Left forelimb (tissue), 1 donor: ENCODE measurements at regions not wholly inside any gene's neighbourhood (a gene's known extent, or its start where the extent isn't known, plus 50 kb on each side); places are given as distances from the start of the nearest gene placed in this dataset.

Source experiments
- DNase-seq: peaks from one replicate; pipeline ENCODE4 v3.0.0-alpha.2; 2018; ENCODE audit warnings: low spot score

- DNase-seq: no peak
Observed at GRCh38 chr14:53355581-53356112, 202.5 kb upstream of the DDHD1 start.

- no peak for DNase-seq
Observed at GRCh38 chr14:53354336-53354735, 201.2 kb upstream of the DDHD1 start.

GRCh38 chr14:53350866-53351265 lies 197.7 kb upstream of the DDHD1 start:
- no peak for DNase-seq

DNA sequence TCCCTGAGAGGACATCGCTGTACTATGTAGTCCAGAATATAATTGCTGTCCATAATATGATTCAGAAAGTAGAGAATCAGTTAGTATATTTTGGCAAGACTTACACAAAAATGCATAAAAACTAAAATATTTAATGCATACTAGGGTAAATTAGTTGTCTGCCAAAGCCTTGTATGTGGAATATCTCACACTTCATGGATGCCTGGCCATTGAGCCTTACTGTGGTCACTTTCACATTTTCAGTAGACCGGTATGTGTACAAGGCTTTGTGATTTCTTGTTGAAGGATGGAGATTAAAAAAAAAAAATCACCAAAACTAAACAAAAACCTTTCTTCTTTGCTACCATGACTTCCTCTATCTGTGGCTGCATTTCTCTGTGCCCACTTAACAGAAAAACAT lies 197.3 kb upstream of the DDHD1 start:
- no peak for DNase-seq

DNA sequence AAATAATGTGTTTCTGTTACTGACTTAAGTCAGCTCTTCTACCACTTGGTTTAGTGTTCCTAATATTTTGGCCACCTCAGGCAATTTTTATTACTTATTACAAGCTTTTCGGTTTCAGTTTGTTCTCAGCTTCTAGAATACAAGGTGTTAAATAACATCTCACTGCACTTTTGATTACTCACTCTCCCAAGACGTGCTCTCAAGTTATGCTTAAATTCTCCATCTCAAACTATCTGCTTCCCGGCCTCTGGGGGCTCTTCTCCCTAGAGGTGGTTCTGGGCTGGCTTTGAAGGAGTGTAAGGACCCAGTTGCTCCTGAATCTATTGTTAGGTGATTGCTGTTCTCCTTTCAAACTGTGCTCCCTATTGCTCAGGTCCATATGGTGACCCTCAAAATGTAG lies 193.9 kb upstream of the DDHD1 start:
- no peak for DNase-seq

DNA sequence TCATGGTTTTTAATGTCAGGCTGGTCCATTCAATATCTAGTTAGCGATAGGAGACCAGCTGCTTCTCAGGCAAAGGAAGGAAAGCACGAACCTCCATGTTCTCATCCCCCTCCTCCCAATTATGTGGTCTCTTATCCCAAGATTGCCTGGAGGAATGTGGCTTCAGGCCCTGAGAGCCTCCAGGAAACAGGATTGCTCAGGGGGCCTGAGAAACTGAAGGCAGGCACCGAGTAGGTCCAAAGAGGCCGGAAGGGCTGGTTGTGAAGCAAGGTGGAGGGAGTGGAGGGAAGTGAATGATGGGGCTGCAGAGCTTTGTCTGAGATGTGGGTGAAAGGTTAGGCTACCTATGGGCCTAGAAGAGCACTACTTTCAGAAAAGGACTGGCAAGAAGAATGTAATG lies 188.2 kb upstream of the DDHD1 start:
- DNase-seq: no peak

DNA sequence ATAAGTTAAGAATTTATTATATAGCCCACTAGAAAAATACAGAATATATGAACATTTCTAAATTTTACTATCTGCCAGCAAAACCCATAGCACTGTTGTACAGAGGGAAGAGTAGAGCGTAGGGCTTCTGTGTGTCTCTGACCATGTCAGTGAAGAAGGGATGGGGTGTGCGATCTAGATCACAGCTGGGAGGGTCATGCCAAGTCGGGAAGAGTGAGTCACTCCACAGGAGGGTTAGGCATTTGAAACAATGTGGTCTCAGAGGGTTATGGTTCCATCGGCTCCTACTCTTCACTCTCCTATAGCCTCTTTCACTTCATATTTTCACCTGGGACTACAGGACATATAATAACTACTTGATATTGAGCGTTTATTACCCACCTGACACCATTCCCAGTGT lies 185.1 kb upstream of the DDHD1 start:
- DNase-seq: no peak

DNA sequence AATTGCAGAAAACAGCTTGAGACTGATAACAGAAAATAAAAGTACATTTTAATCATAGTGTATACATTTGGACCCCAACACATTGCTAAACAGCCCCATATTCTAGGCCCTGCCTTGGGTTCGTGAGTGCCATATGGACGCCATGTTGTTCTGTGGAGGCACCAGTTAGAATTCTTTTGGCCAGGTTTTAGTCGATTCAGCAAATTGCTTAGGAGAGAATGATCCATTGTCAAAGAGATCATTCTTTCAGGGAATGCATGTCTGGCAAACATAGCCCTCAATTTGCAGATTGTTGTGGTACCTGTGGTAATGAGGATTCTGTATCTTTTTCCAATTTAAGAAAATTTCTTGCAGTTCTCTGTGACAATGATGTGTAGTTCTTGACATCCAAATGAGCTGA lies 183.6 kb upstream of the DDHD1 start:
- DNase-seq: no peak

DNA sequence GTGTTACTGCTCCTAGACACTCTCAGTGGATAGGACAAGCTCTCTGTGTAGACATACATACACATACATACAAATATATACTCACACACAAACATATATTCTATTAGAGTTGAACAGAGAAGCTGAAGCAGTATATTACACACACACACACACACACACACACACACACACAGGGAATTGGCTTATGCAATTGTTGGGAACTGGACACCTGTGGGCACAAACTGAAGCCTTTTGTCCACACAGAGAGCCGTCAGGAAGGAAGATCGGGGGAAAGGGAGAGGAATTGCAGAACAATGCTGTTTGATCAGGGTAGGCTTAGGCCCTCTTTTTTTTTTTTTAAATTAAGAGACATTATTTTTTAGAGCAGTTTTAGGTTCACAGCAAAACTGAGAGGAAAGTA lies 180.7 kb upstream of the DDHD1 start:
- DNase-seq: no peak

DNA sequence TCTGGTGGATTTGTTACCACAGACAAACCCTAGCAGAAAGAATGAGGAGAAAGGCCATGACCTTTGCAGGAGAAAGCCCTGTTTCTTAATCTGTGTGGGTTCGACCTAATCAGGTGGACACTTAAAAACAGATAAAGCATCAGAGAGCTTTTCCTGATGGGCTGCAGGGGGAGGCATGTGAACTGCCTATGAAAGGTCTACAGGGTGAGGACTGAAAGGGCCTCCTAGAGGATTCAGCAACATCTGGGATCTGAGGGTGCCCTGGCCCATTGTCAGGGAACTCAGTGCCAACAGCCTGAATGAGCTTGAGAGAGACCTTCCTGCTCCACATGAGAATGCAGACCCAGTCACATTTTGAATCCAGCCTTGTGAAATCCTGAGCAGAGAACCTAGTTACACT lies 178.8 kb upstream of the DDHD1 start:
- DNase-seq: no peak

DNA sequence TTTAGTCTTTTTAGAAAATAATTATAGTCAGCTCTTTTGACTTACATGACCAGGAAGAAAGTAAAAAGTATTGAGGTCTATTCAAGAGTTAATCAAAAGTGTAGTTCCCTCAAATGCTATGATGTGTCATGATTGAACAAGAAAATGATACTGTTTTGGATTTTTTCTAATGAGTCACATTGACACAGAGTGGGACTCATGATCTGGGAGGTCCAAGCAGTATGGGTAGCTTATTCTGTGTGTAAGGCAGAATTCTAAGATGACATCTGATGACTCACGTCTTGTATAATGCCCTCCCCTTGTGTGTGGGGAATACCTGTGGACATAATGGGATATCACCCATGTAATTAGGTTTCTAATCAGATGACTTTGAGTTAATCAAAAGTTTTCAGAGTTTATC lies 178.1 kb upstream of the DDHD1 start:
- DNase-seq: no peak

GRCh38 chr14:53330441-53330840 lies 177.3 kb upstream of the DDHD1 start:
- no peak for DNase-seq

DNA sequence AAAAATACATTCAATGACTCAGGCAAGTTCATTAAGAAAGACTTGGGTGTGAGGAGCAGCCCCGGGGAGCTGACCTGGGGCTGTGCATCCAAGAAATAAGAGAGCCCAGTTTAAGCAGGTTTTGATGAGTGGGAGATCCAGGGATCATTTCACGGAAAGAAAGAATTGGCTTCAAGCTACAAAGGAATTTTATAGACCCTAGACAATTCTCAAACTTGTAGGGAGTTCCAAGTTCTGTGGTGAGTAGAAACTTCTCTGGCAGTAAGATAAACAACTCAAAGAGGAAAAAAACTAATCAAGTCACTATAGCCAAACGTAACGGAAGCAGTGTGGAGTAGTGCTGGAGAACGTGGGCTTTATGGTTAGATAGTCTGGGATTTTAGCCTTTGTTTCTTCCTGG lies 175.7 kb upstream of the DDHD1 start:
- no peak for DNase-seq

DNA sequence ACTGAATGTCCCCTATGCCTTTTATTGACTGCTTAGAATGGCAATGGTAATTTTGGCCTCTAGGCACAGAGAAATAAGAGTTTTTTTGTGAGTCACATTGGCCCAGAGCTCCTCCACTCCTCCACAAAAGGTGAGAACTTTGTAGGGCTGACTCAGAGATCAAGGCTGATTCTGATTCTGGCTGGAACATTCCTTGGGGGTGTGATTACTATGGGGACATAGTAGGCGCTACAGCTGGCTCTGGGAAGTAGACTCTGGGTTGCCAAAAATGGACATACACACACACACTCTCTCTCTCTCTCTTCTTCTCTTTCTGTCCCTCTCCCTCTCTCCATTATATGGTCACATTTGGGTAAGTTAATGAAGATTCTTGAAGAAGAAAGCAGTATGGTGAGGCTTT lies 174.6 kb upstream of the DDHD1 start:
- DNase-seq: no peak

- DNase-seq: no peak
Observed at GRCh38 chr14:53325176-53325806, 172.2 kb upstream of the DDHD1 start.

DNA sequence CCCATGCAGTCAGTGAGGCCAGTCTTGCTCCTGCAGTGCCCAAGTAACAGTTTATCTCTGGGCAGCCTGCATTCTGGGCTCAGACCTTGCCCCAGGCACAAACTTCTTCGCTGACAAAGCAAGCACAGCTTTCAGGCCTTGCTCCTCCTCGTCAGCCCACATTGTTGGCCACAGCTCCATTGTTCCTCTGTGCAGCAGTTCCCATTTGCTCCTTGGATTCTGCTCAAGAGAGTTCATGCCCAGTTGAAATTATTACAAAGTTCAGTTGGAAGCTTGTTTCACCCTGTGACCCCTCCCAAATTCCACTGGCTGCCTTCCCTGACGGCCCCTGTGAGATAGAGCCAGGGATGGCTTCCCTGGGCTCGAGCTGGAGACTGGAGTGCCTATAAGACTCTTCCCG lies 163.4 kb upstream of the DDHD1 start:
- DNase-seq: no peak

GRCh38 chr14:53310412-53310811 lies 157.3 kb upstream of the DDHD1 start:
- DNase-seq: no peak

- DNase-seq: no peak
Observed at GRCh38 chr14:53306911-53307310, 153.8 kb upstream of the DDHD1 start.

GRCh38 chr14:53306267-53306721 lies 153.2 kb upstream of the DDHD1 start:
- DNase-seq: no peak

DNA sequence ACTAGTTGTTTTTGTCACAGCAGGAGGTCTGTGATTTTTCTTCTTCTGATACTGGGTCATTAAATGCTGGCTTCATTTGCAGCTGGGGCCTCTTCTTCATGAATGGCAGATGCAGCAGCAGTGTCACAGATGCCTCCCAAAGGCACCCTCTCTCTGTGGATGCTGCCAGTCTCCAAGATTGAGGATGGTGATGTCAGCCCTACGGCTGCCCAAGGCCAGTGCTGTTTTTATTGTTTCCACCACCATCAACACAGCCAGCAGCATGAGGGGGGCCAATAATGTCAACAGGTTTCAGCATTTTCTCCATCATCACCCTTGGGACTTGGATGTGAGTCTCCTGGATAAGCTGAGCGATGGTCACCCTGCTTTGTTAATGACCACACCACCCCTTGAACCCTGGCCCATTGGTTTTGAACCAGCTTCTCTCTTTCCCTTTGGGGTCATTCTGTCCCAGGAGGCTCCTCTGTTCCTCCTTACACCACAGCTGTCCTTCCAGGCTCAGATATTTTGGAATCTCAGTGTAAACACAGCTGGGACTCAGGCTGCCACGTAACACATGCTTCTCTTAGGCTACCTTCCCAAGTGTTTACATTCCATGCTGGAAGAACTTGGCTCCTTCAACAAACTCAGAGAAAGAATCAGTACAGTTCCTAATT lies 151.7 kb upstream of the DDHD1 start:
- no peak for DNase-seq

DNA sequence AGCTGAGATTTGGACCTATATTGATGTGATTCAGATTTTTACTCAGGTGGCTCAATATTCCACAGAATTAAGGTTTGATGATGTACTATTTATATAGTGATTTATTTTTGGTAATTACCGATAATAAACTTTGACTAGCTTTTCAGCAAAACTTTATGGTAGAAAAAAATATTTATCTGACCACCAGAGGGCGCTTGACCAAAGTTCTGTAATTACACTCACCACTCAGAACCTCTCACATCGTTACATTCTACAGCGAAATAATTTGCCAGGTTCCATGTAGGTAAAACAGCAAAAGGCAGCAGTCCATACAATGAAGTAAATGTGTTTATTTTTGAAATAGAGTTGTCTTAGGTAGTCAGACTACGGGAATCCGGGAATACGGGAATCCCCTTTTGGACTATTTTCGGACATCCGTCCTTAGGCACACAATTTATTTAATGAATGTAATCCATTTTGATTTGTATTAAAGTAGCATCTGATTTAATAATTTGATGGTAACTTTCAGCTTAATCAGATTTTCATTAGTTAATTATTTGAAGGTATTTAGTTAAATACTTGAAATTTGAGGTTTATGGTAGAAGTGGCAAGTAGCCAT lies 143.0 kb upstream of the DDHD1 start:
- no peak for DNase-seq

GRCh38 chr14:53295372-53295771 lies 142.2 kb upstream of the DDHD1 start:
- no peak for DNase-seq

- DNase-seq: no peak
Observed at GRCh38 chr14:53286301-53286700, 133.2 kb upstream of the DDHD1 start.

- no peak for DNase-seq
Observed at GRCh38 chr14:53285821-53286220, 132.7 kb upstream of the DDHD1 start.
